GM12878 (cell line): ENCODE measurements at regions not wholly inside any gene's neighbourhood (a gene's known extent, or its start where the extent isn't known, plus 50 kb on each side); places are given as distances from the start of the nearest gene placed in this dataset.

Source experiments
- ATAC-seq: fragments of 200-7000 bp; cut with Tn5 transposase; 3 replicates; pipeline ENCODE4 v1.9.1; 2020; ENCODE audit warnings: mild to moderate bottlenecking, moderate library complexity
- BruUV-seq: library from RNA; stranded (reverse); fragments of 400-500 nt; replicated peaks from 2 replicates; lab custom pipeline; 2021; lab: Mats Ljungman, UMichigan
- CTCF ChIA-PET: fragments of 300-600 bp; sonication (Branson Sonifier 250); formaldehyde crosslinking; extraction: SDS; loops from one replicate; lab custom pipeline; 2021; ENCODE audit warnings: inconsistent platforms; lab: Yijun Ruan, JAX
- POLR2A ChIA-PET: fragments of 350-600 bp; formaldehyde crosslinking; extraction: SDS; loops from one replicate; lab custom pipeline; 2021; ENCODE audit warnings: inconsistent platforms; lab: Charles Lee
- RAD21 ChIA-PET: fragments of 300-600 bp; sonication (Branson Sonifier 250); formaldehyde crosslinking; loops from one replicate; lab custom pipeline; 2023; ENCODE audit warnings: antibody characterized with exemption; ENCODE audit not compliant: unreplicated experiment; lab: Charles Lee
- SMC1A ChIA-PET: fragments of 300-600 bp; sonication (Branson Sonifier 250); formaldehyde crosslinking; loops from one replicate; lab custom pipeline; 2023; ENCODE audit not compliant: unreplicated experiment, uncharacterized antibody; lab: Charles Lee
- DNase-seq: peaks from one replicate; pipeline ENCODE4 v3.0.0-alpha.2; 2011; ENCODE audit warnings: low read depth, low spot score
- FAIRE-seq: peaks from 3 replicates; lab custom pipeline; 2011; peaks lifted over from hg19 to GRCh38; lab: Jason Lieb, UNC
- H2AFZ ChIP-seq: 2 replicates; pipeline ENCODE4 v1.6.0; 2011; ENCODE audit warnings: low read depth, low read length, control low read depth; ENCODE audit not compliant: control insufficient read depth
- H3K27ac ChIP-seq: 2 replicates; pipeline ENCODE4 v1.5.1; 2011; ENCODE audit warnings: control low read depth; ENCODE audit not compliant: control insufficient read depth, insufficient read depth
- H3K27me3 ChIP-seq, 2 experiments: replicated peaks in 1 of 2; 2 replicates each; pipeline versions ENCODE4 v1.6.0 to v1.6.1; 2011; ENCODE audit warnings: low read length in 1 of 2; ENCODE audit not compliant: control insufficient read depth in 2 of 2, insufficient read depth in 2 of 2
- H3K36me3 ChIP-seq, 2 experiments: 2 replicates each; pipeline ENCODE4 v1.5.1; 2011; ENCODE audit warnings: low read length in 1 of 2; ENCODE audit not compliant: control insufficient read depth in 2 of 2, insufficient read depth in 2 of 2
- H3K4me1 ChIP-seq: 2 replicates; pipeline ENCODE4 v1.6.1; 2011; ENCODE audit warnings: mild to moderate bottlenecking, low read length, moderate library complexity, mixed read lengths; ENCODE audit not compliant: control insufficient read depth, insufficient read depth
- H3K4me2 ChIP-seq: 2 replicates; pipeline ENCODE4 v1.6.0; 2011; ENCODE audit warnings: control low read depth; ENCODE audit not compliant: control insufficient read depth, insufficient read depth
- H3K4me3 ChIP-seq: fragments of 200-600 bp; sonication (generic); 2 replicates; pipeline ENCODE4 v1.5.1; 2016
- H3K79me2 ChIP-seq: 2 replicates; pipeline ENCODE4 v1.6.0; 2011; ENCODE audit warnings: low read length; ENCODE audit not compliant: control insufficient read depth, insufficient read depth
- H3K9ac ChIP-seq: 2 replicates; pipeline ENCODE4 v1.8.0; 2011; ENCODE audit warnings: low read length, control low read depth, mixed read lengths; ENCODE audit not compliant: control insufficient read depth, insufficient read depth
- H3K9me3 ChIP-seq: replicated peaks from 3 replicates; pipeline ENCODE4 v1.5.1; 2011; ENCODE audit warnings: mild to moderate bottlenecking, low read length; ENCODE audit not compliant: control insufficient read depth, insufficient read depth
- H4K20me1 ChIP-seq: 2 replicates; pipeline ENCODE4 v1.6.0; 2011; ENCODE audit not compliant: control insufficient read depth, insufficient read depth
- BRCA1 ChIP-seq: IDR thresholded peaks from 2 replicates; pipeline ENCODE4 v1.6.1; 2011; ENCODE audit warnings: low read depth, low read length, improper control_type of control experiment
- CHD1 ChIP-seq: IDR thresholded peaks from 2 replicates; pipeline ENCODE4 v1.6.1; 2012; ENCODE audit warnings: low read depth, low read length, improper control_type of control experiment
- LARP7 ChIP-seq: fragments of 450-650 bp; IDR thresholded peaks from 2 replicates; pipeline ENCODE4 v1.6.1; 2017; ENCODE audit warnings: mild to moderate bottlenecking
- RELA ChIP-seq: fragments of 450-650 bp; IDR thresholded peaks from 2 replicates; pipeline ENCODE4 v1.8.0; 2014; ENCODE audit warnings: borderline replicate concordance; ENCODE audit not compliant: partially characterized antibody
- RUNX3 ChIP-seq: IDR thresholded peaks from 2 replicates; pipeline ENCODE4 v1.6.1; 2012; ENCODE audit warnings: low read length, inconsistent platforms
- ZBTB40 ChIP-seq: fragments of 450-650 bp; IDR thresholded peaks from 2 replicates; pipeline ENCODE4 v1.6.1; 2016; ENCODE audit warnings: mild to moderate bottlenecking, moderate library complexity, borderline replicate concordance
- in situ Hi-C: fragments of 300-500 bp; cut with MboI; formaldehyde crosslinking; loops from 9 replicates; pipeline ENCODE4 v1.14.3; 2018; ENCODE audit warnings: mixed read lengths
- intact Hi-C: fragments of 100-400 bp; cut with micrococcal nuclease; formaldehyde crosslinking; loops from one replicate; pipeline ENCODE4 v1.14.2; 2022; ENCODE audit not compliant: unreplicated experiment

- no peaks in the 10 kb centered on the region for H3K27me3 ChIP-seq
- no peaks in the 10 kb centered on the region for H3K79me2 ChIP-seq
- H3K9ac ChIP-seq = no peak overlapping the region
- H3K4me3 ChIP-seq = no peak overlapping the region
- no peak overlapping the region for H2AFZ ChIP-seq
- no peaks in the 10 kb centered on the region for H3K36me3 ChIP-seq
- H3K4me1 ChIP-seq = peaks cover 12% of the 10 kb centered on the region
- intact Hi-C loops = no loop called here
- TF ChIP-seq BRCA1 = no peak
- TF ChIP-seq LARP7 = no peak
- TF ChIP-seq CHD1 = no peak
- TF ChIP-seq ZBTB40 = peak; percentile 69
- TF ChIP-seq RUNX3 = no peak
- TF ChIP-seq RELA = no peak
- H3K27ac ChIP-seq = no peak overlapping the region
- POLR2A ChIA-PET = no interaction called here
- no peak for DNase-seq
- no peak for ATAC-seq
- SMC1A ChIA-PET = interaction anchor here (0.6 kb wide), 1 partner anchor 11 kb away, joined by 5 read pairs; no protein-coding TSS in a partner anchor
- no peak overlapping the region for H3K4me2 ChIP-seq
- CTCF ChIA-PET = interaction anchor here (0.9 kb wide), 1 partner anchor 130 kb away, joined by 3 read pairs; no protein-coding TSS in a partner anchor
- no peaks in the 10 kb centered on the region for H4K20me1 ChIP-seq
- in situ Hi-C loops = no loop called here
- no peak for FAIRE-seq
- no peaks in the 10 kb centered on the region for H3K9me3 ChIP-seq
- RAD21 ChIA-PET = no interaction called here
- BruUV-seq = no TSS peak
These were observed 207.2 kb downstream of the LMBRD1 start for GRCh38 chr6:69589626-69590025.
